ENCODE measurements at regions not wholly inside any gene's neighbourhood (a gene's known extent, or its start where the extent isn't known, plus 50 kb on each side); places are given as distances from the start of the nearest gene placed in this dataset.

- TF ChIP-seq REST (IDR thresholded peaks at IDR 0.05; ENCODE audit: insufficient read depth in 1 of 2, low read depth in 2 of 2, low read length in 2 of 2) (no peak), SIN3A (IDR thresholded peaks at IDR 0.05; ENCODE audit: borderline replicate concordance, insufficient read depth, low read length) (no peak), TAF1 (IDR thresholded peaks at IDR 0.05; ENCODE audit: borderline replicate concordance, insufficient read depth, low read length) (no peak), FOXP2 (optimal IDR thresholded peaks at IDR 0.05; ENCODE audit: borderline replicate concordance, extremely low read depth, extremely low read length, insufficient read depth) (no peak), POLR2AphosphoS5 (IDR thresholded peaks at IDR 0.05; ENCODE audit: low read depth, low read length) (no peak)
Observed at GRCh38 chr14:40100544-40101196, 668.4 kb upstream of the FBXO33 start.

- TF ChIP-seq TAF1 (IDR thresholded peaks at IDR 0.05; ENCODE audit: borderline replicate concordance, insufficient read depth, low read length) (no peak), FOXP2 (optimal IDR thresholded peaks at IDR 0.05; ENCODE audit: borderline replicate concordance, extremely low read depth, extremely low read length, insufficient read depth) (no peak), POLR2AphosphoS5 (IDR thresholded peaks at IDR 0.05; ENCODE audit: low read depth, low read length) (no peak), REST (IDR thresholded peaks at IDR 0.05; ENCODE audit: insufficient read depth in 1 of 2, low read depth in 2 of 2, low read length in 2 of 2) (no peak), SIN3A (IDR thresholded peaks at IDR 0.05; ENCODE audit: borderline replicate concordance, insufficient read depth, low read length) (no peak)
Observed at GRCh38 chr14:40099316-40099715, 667.1 kb upstream of the FBXO33 start.

GRCh38 chr14:40098468-40098867 is 666.2 kb upstream of the FBXO33 start:
- TF ChIP-seq FOXP2 (optimal IDR thresholded peaks at IDR 0.05; ENCODE audit: borderline replicate concordance, extremely low read depth, extremely low read length, insufficient read depth) (no peak), REST (IDR thresholded peaks at IDR 0.05; ENCODE audit: insufficient read depth in 1 of 2, low read depth in 2 of 2, low read length in 2 of 2) (no peak), POLR2AphosphoS5 (IDR thresholded peaks at IDR 0.05; ENCODE audit: low read depth, low read length) (no peak), TAF1 (IDR thresholded peaks at IDR 0.05; ENCODE audit: borderline replicate concordance, insufficient read depth, low read length) (no peak), SIN3A (IDR thresholded peaks at IDR 0.05; ENCODE audit: borderline replicate concordance, insufficient read depth, low read length) (no peak)

- TF ChIP-seq FOXP2 (optimal IDR thresholded peaks at IDR 0.05; ENCODE audit: borderline replicate concordance, extremely low read depth, extremely low read length, insufficient read depth) = no peak
- TF ChIP-seq POLR2AphosphoS5 (IDR thresholded peaks at IDR 0.05; ENCODE audit: low read depth, low read length) = no peak
- no peak for TF ChIP-seq SIN3A (IDR thresholded peaks at IDR 0.05; ENCODE audit: borderline replicate concordance, insufficient read depth, low read length)
- no peak for TF ChIP-seq REST (IDR thresholded peaks at IDR 0.05; ENCODE audit: insufficient read depth in 1 of 2, low read depth in 2 of 2, low read length in 2 of 2)
- TF ChIP-seq TAF1 (IDR thresholded peaks at IDR 0.05; ENCODE audit: borderline replicate concordance, insufficient read depth, low read length) = no peak
Observed at GRCh38 chr14:40096968-40097367, 664.7 kb upstream of the FBXO33 start.

Measured in PFSK-1 (cell line).